SK-N-SH treated with all-trans-retinoic acid at 6 μM for 48 hours (cell line): ENCODE measurements at regions not wholly inside any gene's neighbourhood (a gene's known extent, or its start where the extent isn't known, plus 50 kb on each side); places are given as distances from the start of the nearest gene placed in this dataset.

Experiments used
- ATAC-seq: fragments of 200-7000 bp; cut with Tn5 transposase; 3 replicates; pipeline ENCODE4 v1.9.1; 2020; ENCODE audit warnings: mild to moderate bottlenecking, moderate library complexity
- ARNTL ChIP-seq: fragments of 450-650 bp; formaldehyde crosslinking; IDR thresholded peaks from 2 replicates; pipeline ENCODE4 v1.5.0; 2020; ENCODE audit warnings: low read depth, mild to moderate bottlenecking, moderate library complexity, borderline replicate concordance
- BACH2 ChIP-seq: fragments of 250-450 bp; sonication (Bioruptor Pico); IDR thresholded peaks from 2 replicates; pipeline ENCODE4 v1.9.0; 2021; ENCODE audit warnings: mild to moderate bottlenecking, borderline replicate concordance
- CSDC2 ChIP-seq: fragments of 250-450 bp; sonication (Bioruptor Pico); IDR thresholded peaks from 2 replicates; pipeline ENCODE4 v1.5.0; 2020; ENCODE audit warnings: mild to moderate bottlenecking, moderate library complexity
- CSRNP3 ChIP-seq: fragments of 250-450 bp; sonication (Bioruptor Pico); IDR thresholded peaks from 2 replicates; pipeline ENCODE4 v1.5.1; 2021; ENCODE audit warnings: mild to moderate bottlenecking, moderate library complexity
- ESRRG ChIP-seq: fragments of 250-450 bp; sonication (Bioruptor Pico); IDR thresholded peaks from 2 replicates; pipeline ENCODE4 v1.6.1; 2021; ENCODE audit warnings: mild to moderate bottlenecking
- GLIS3 ChIP-seq: fragments of 250-450 bp; sonication (Bioruptor Pico); IDR thresholded peaks from 2 replicates; pipeline ENCODE4 v1.5.0; 2020; ENCODE audit warnings: mild to moderate bottlenecking, moderate library complexity
- OSR1 ChIP-seq: fragments of 250-450 bp; sonication (Bioruptor Pico); IDR thresholded peaks from 2 replicates; pipeline ENCODE4 v1.8.0; 2022; ENCODE audit warnings: moderate library complexity, mild to moderate bottlenecking, inconsistent platforms
- PPARA ChIP-seq: fragments of 250-450 bp; sonication (Bioruptor Pico); IDR thresholded peaks from 2 replicates; pipeline ENCODE4 v1.5.0; 2020; ENCODE audit warnings: mild to moderate bottlenecking, borderline replicate concordance
- RARB ChIP-seq: fragments of 250-450 bp; sonication (Bioruptor Pico); IDR thresholded peaks from 2 replicates; pipeline ENCODE4 v1.8.0; 2021; ENCODE audit warnings: mild to moderate bottlenecking, moderate library complexity
- SNAI2 ChIP-seq: fragments of 250-450 bp; sonication (Bioruptor Pico); IDR thresholded peaks from 2 replicates; pipeline ENCODE4 v1.5.0; 2020; ENCODE audit warnings: mild to moderate bottlenecking, moderate library complexity
- TCF4 ChIP-seq: fragments of 250-450 bp; sonication (Bioruptor Pico); IDR thresholded peaks from 2 replicates; pipeline ENCODE4 v1.8.0; 2021; ENCODE audit warnings: mild to moderate bottlenecking, moderate library complexity, borderline replicate concordance
- TOX ChIP-seq: fragments of 250-450 bp; sonication (Bioruptor Pico); IDR thresholded peaks from 2 replicates; pipeline ENCODE4 v1.8.0; 2021; ENCODE audit warnings: mild to moderate bottlenecking, moderate library complexity, borderline replicate concordance
- TSHZ2 ChIP-seq: fragments of 250-450 bp; sonication (Bioruptor Pico); IDR thresholded peaks from 2 replicates; pipeline ENCODE4 v1.5.0; 2020; ENCODE audit warnings: mild to moderate bottlenecking, moderate library complexity
- ZC3H10 ChIP-seq: fragments of 250-450 bp; sonication (Bioruptor Pico); IDR thresholded peaks from 2 replicates; pipeline ENCODE4 v1.5.1; 2021; ENCODE audit warnings: mild to moderate bottlenecking, moderate library complexity
- ZFP3 ChIP-seq: fragments of 250-450 bp; sonication (Bioruptor Pico); IDR thresholded peaks from 2 replicates; pipeline ENCODE4 v1.5.0; 2020; ENCODE audit warnings: mild to moderate bottlenecking, moderate library complexity
- ZNF565 ChIP-seq: fragments of 450-650 bp; formaldehyde crosslinking; conservative IDR thresholded peaks from 2 replicates; pipeline ENCODE4 v1.5.0; 2020; ENCODE audit warnings: low read depth, mild to moderate bottlenecking, moderate library complexity
- ZNF70 ChIP-seq: fragments of 450-650 bp; formaldehyde crosslinking; IDR thresholded peaks from 2 replicates; pipeline ENCODE4 v1.5.0; 2020; ENCODE audit warnings: mild to moderate bottlenecking, moderate library complexity
- ZNF8 ChIP-seq: fragments of 450-650 bp; formaldehyde crosslinking; IDR thresholded peaks from 2 replicates; pipeline ENCODE4 v1.5.0; 2020; ENCODE audit warnings: mild to moderate bottlenecking, moderate library complexity

DNA sequence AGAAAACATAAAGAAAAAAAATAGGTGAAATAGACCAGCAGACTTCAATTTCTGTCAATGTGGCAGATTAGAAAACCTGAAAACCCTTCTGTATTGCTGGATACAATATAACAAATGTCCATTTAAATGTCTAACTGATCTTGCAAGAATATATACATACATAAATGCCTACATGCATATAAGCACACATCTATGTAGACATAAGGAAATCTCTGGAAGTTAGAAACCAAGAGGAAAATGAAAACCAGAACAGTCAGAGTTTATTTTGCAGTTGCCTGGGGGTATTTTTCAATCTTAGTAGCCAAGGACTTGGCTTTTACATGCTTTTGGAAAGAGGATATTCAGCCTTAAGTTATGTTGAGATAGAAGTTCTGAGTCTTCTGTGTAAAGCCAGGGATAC is 184.0 kb downstream of the RPS12 start (continued):
- TF ChIP-seq TOX (no peak), ZFP3 (CRISPR knock-in tag) (no peak), ZNF8 (CRISPR knock-in tag) (no peak), ESRRG (CRISPR knock-in tag) (no peak), BACH2 (CRISPR knock-in tag) (no peak)

- TF ChIP-seq ZNF565 (CRISPR knock-in tag) (no peak), CSRNP3 (CRISPR knock-in tag) (no peak), ESRRG (CRISPR knock-in tag) (no peak), ZC3H10 (CRISPR knock-in tag) (no peak), ZNF70 (CRISPR knock-in tag) (no peak), ARNTL (CRISPR knock-in tag) (no peak), GLIS3 (no peak), ZNF8 (CRISPR knock-in tag) (no peak), ZFP3 (CRISPR knock-in tag) (no peak), TOX (no peak), SNAI2 (CRISPR knock-in tag) (no peak)
- ATAC-seq, result no peak
Observed at GRCh38 chr6:133001040-133001565, 186.7 kb downstream of the RPS12 start.

- no peak for ATAC-seq
Observed at GRCh38 chr6:133004304-133004884, 190.0 kb downstream of the RPS12 start.

DNA sequence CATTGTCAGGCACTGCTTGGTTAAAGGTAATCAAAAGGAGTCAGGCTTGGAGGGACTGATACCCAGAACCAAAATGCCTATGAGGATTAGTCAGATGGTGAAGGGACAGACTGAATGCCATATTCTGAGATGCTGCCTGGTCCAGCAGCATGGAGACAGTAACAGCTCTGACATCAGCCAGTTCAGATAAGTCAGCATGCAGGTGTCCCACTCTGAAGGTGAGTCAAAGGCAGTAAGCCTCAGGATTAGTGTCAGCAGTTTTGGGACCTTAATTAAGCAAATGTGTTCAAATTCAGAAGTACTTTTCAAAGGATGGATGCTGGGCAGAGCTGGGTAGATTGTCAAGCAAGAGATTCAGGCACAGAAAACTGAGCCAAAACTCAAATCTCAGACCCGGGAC is 198.4 kb downstream of the RPS12 start:
- ATAC-seq, result no peak

More at GRCh38 chr6:133004304-133004884, 190.0 kb downstream of the RPS12 start:
- TF ChIP-seq ZNF70 (CRISPR knock-in tag), result no peak
- TF ChIP-seq ZNF8 (CRISPR knock-in tag), result no peak
- TF ChIP-seq TSHZ2 (CRISPR knock-in tag), result no peak

More for the DNA sequence above, 198.4 kb downstream of the RPS12 start:
- TF ChIP-seq TCF4 (CRISPR knock-in tag) (no peak), ARNTL (CRISPR knock-in tag) (no peak), TOX (no peak), CSDC2 (CRISPR knock-in tag) (no peak), RARB (CRISPR knock-in tag) (no peak), PPARA (CRISPR knock-in tag) (no peak), TSHZ2 (CRISPR knock-in tag) (no peak), OSR1 (CRISPR knock-in tag) (no peak), ZNF565 (CRISPR knock-in tag) (no peak), GLIS3 (no peak), ZNF8 (CRISPR knock-in tag) (no peak), SNAI2 (CRISPR knock-in tag) (no peak)
